GM18870 (cell line): ENCODE measurements at regions not wholly inside any gene's neighbourhood (a gene's known extent, or its start where the extent isn't known, plus 50 kb on each side); places are given as distances from the start of the nearest gene placed in this dataset.

Source experiments
- ATAC-seq: cut with Tn5 transposase; IDR thresholded peaks from one replicate; pipeline ENCODE4 v1.9.1; 2021; ENCODE audit warnings: moderate library complexity; ENCODE audit not compliant: unreplicated experiment

DNA sequence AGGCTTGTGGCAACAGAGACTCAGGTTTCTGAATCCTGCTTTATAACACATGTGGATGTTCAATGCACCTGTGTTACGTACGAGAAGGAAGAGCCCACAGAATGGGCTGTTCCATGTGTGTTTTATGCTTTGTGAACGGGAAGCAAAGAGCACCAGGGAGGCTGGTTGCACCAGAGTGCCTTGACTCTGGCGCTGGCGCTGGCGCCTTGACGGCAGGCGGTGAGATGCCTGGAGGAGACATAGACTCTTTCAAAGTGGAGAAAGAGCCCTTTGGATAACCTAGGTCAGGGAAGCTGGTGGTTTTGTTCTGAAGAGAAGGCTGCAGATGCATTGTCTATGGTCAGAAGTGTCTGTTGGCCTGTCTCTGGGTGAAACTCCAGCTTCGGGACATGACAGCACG is 80.2 kb upstream of the APCDD1 start:
- no peak for ATAC-seq

DNA sequence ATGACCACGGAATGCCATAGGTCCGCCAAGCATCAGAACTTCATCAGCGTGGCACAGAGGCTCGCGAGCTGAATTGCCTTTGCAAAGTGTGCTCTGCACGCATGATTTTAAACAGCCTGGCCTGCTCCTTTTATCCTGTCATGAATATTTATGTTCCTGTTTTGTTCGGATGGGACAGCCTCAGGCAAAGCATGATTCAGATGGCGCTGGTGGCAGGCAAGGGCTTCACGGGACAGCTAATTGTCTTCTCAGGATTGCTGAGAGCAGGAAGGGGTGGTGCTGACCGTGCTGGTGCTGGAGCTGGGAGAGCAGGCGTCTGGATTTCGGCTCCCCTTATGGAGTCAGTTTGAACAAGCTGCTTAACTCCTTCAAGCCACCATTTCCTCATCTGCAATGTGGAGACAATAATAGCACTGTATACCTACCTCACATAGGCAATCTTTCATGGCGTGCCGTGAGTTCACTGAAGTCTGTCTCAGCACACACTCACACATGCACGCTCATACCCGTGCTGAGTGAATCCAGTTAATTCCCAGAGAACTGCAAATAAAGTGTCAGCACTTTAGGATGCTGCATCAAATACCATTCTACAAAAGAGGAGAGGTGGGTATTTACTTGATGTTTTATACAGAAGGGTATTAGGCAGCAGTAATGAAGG is 79.7 kb upstream of the APCDD1 start:
- ATAC-seq, result no peak

DNA sequence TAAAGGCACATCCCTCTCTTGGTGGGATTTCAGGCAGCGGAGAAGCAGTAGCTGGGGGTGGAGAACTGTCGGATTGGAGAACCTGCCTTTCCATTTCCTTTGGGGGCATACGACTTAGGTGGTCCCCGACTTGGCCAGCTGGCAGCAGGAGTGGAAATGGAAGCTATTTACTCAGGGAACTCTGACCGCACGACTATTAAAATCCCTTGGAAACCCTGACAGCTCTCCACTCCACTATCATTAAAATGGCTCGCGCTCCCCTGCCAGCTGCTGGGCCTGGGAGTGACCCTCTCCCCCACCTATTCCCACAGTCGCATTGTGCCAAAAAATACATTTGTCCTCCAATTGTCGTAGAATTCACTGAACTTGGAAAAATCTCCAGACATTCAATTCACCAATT is 77.7 kb upstream of the APCDD1 start:
- ATAC-seq, result no peak

DNA sequence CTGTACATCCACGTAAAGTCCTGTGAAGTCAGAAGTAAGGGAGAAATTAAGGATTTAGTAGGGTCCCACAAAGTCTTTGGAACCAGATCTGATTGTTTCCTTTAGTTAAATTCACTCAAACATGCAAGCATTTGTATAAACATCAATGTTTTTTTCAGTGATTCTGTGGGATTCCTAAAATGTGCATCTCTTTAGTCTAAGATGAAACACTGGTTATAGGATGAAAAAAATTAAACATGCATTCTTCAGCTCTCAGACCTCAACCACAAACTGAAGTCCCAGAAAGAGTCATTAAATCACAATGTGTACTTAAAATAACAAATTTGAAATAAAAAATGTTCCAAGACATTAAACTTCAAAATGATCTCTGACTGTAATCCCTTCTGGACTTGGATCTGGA is 76.5 kb upstream of the APCDD1 start:
- no peak for ATAC-seq

DNA sequence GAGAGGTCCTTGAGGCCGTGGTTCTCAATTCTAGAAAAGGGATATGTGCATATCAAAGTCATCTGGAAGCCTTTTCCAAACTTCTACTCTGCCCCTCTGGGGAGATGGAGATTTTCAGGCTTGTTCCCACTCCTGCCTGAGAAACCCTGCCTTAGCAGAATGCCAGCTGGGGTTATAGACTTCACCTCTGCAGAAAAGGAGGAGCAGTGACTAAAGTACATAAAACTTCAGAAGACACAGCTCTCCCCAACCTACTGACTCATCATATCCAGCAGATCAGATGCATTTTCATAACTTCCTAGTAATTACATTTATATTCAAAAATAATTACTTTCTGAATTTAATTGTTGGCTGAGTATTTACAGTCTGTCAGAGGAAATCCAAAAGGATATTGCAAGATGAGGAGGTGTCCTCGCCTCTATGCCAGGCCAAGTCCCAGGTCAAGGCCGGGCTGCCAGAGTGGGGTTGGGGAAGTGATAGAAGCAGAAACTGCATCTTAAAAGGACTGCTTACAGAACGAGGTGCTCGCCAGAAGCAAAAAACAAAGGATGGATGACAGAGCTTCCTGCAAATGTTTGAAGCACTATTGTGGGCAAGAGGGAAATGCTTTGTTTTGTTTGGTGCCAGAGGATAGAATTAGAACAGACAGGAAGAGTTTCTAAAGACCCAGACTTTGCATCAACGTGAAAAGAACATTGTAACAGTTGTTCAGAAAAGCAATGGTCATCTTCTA is 75.6 kb upstream of the APCDD1 start:
- ATAC-seq, result no peak

DNA sequence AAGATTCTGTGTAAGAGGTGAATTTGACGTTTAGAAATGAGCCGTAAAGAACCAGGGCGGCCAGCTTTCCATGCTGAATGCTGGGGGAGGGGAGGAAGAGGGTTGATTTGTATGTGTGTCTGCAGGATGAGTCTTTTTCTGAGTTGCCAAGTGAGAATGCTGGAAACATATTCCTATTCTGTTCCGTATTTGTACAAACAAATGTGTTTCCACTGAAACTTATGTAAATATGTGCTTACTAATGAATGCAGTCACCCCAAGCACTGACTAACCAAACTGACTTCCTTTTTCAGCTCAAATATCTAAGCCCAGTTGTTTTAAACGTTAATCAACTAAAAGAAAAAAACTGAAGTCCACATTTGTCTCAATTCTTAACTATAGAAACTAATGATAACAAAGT is 74.9 kb upstream of the APCDD1 start:
- no peak for ATAC-seq

DNA sequence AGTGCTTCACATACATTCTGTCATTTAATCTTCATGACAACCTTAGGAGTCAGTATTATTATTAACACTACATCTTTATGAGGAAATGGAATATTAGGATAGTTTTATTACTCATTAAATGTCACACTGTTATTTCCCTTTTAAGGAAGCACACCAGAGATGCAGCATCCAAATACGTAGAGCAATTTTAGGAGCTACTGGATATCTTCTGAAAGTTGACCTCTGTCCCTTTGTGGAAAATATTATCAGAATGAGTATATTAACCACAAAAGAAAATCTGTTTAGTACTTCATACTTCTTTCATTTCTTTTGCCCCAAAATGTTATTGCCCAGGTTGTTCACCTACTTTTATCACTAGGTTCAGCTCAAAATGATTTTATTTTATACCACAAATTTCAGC is 72.9 kb upstream of the APCDD1 start:
- ATAC-seq, result no peak

DNA sequence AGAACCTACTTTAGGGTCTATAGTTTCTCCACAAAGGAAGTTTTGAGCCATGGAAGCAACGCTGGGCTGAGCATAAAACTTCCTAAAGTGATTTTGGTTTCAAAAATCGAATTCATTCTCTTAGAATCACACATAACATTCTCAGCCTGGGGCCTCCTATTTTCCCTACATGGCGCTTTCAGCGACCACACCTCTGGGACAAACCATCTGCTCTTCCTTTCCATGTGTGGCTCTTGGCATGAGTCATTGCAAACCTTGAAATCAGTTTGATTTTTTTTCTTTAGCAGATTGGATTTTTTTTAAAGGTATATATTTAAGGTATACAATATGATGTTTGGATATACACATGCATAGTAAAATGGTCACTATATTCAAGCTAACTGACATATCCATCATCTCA is 72.5 kb upstream of the APCDD1 start:
- ATAC-seq, result no peak

DNA sequence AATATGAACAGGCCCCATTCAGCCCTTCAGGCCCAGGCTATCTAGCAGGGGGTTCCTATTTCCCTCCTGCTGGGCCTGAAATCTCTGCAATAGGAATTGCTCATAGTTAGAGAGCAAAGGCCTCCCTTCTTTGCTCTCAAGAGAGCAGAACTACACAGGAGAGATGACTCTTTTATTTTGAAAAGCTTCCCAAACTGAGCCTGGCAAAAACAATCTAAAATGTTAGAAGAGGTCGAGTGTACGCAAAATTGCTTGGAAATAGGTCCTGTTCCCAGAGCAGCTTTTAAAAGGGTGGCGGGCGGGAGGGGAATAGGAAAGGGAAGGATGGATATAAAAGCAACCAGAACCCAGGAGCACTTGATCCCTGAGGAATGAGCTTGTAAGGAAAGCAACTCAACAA is 68.4 kb upstream of the APCDD1 start:
- ATAC-seq, result no peak

DNA sequence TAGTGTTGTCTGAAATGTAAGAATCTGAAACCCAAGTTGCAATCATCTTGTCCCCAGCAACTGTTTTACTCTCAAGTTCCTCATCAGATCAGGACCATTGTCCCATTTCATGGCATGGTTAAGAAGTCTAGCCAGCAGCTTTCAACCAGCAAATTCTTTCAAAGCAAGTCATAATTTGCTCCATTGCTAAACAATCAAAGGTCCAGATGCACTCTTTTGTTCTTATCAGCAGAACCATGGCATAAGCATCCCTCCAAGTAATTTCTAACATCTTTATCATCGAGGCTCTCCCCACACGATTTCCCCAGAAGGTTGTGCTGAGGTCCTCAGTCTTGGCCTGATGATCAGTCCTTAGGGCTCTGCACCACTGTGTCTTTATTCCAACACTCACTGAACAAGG is 67.5 kb upstream of the APCDD1 start:
- ATAC-seq, result no peak

DNA sequence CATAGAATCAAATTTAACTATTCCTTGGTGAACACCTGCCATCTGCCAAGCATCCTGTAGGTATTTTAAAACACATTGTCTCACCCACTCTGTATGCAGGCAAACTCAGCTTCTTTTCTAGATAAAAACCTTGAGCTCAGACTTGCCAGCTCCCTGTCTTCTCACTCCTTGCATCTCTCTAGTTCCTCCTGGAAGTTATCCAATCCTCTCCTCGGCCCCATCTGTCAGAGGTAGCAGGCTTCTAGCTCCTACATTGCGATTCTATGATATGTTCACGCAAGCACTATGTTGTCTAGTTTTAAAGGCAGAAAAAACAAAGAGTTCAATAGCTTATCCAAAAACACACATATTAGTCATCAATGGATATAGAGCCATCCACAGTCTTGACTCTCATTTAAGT is 67.0 kb upstream of the APCDD1 start:
- ATAC-seq, result no peak

DNA sequence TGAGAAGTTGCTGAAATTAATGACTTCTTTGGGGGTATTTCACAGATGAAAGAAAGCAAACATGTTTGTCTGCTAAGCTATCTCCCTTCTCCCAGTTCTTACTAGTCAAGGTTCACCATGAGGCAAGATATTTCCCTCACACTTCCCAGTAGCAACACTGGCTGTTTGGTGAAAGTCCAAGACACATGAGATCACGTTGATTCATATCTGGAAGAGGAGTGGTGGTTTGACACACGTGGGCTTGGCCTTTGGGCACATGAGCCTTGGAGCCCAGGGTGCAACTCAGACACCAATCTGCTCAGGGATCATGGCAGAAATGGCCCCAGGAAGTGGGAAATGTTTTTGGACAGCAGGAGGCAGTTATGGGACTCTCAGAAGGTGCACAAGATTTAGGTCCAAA is 66.1 kb upstream of the APCDD1 start:
- no peak for ATAC-seq

DNA sequence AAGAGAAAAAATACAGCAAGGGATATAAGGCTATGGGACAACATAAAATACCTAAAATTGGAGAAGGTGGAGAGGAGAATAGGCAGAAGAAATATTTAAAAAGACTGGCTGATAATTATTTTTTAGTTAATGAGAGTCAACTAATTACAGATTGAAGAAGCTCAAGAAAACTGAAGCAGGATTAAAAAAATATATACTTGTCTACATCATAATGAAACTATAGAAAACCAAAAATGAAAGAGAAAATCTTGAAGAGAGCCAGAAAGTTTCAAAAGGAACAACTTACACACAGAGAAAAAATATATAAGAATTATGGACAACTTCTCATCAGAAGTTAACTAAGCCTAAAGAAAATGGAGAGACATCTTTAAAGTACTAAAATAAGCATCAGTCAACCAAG is 62.9 kb upstream of the APCDD1 start:
- ATAC-seq, result peak; percentile 85

DNA sequence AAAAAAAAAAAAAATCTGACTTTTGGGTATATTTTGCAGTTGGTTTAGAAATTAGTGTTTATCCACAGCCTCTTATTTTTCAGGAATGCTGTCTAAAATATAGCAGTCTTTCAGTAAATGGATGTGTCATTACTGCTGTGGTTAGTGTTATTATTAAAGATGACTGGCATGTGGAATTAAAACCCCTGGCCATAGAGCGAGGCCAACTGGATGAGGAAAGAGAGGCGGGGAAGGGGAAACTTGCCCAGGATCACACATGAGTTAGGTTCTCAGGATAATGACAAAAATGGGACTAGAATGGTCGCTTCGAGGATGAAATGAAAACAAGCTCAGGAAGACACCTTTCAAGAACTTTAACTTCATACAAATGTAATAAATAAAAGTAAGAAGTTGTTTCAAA is 57.4 kb upstream of the APCDD1 start:
- no peak for ATAC-seq

DNA sequence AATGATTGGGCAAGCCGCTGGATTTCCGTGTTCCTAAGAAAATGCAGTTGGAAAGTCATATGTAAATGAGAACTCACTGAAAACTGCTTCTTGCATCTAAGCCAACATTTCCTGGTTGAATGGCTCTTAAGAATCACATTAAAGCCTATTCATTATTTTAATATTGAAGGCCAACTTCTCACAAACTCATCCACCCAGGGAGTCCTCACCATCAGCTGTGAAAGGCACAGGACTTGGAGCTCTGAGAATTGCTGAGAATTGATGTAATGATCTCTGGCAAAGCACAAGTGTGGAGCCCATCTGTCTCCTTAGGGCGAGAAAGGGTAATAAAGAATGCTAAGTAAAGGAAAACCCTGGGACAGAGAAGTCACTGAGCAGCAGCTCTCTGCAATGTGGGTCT is 55.9 kb upstream of the APCDD1 start:
- ATAC-seq, result no peak

DNA sequence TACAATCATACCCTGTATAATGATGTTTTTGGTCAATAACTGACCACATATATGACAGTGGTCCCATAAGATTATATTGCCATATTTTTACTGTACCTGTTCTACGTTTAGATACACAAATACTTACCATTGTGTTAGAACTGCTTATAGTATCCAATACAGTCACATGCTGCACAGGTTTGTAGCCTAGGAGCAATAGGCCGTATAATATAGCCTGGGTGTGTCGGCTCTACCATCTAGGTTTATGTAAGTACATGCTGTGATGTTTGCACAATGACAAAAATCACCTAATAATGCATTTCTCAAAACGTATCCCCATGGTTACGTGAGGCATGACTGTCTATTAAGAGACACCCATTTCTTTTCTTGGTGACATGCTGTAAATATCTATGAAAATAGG is 55.0 kb upstream of the APCDD1 start:
- no peak for ATAC-seq

DNA sequence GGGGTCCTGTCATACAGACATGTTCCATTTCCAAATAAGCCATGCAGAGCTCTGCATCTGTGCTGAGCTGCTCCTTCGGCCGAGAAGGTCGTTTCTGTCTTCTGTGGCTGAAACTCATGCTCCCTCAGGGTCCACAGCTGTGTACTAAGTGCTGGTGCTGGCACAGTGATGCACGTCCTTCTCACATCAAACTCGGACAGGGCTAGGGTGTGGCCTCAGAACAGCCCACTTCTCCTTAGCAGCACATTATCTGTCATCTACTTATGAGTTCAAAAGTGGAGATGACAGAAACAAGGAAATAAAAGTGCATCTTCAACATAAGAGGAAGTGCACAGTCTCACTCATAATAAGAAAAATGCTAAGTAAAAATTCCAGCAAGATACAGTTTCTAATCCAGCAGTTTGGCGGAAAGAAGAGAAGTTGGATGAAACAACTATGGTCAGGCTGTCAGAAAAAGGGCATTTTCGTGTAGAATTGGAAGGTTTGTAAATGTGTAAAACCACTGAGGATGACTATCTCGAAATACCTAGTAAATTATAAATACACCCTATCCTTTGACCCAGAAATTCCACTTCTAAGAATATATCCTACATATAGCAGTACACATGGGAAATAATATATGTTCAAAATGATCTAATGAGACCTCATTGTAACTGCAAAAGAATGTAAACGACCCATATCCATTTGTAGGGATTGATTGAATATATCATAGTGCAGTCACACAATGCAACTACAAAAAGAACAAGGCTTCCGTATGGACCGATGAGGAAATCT is 53.7 kb upstream of the APCDD1 start:
- ATAC-seq, result no peak

DNA sequence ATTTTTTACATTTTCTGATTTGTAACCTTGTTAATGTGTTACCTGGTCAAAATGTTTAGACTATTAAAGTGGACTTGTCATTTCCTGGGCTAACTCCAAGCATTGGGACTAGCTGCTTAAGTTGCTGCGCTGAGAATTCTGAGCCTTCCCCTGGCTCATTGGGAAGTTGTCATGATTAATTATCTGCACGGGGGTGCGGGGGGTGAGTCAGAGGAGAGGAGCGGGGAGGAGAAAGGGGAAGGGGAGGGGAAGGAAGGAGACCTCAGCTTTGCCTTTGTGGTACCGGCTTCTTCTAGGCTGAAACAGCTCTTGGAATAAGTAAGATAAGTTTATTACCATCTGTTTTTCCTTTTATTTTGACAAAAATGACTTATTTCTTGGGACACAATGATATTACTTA is 52.9 kb upstream of the APCDD1 start:
- no peak for ATAC-seq

DNA sequence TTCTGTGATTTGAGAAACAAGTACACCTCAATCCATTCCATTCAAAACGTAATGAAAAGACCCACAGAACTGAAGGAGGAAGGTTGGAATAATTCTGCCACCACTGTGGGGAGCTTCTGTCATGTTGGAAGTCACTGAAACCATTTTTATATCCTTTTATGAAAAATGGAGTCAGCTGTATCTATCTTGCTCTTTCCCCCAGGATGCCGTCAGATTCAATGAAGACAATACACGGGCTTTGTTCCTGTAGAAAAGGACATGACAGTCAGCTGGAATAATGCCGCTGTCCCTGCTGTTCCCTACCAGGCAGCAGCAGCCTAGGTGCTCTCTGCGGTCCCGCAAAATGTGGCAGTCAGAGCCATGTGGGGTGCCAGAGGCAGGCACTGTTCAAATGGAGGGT is 52.5 kb upstream of the APCDD1 start:
- ATAC-seq, result no peak

DNA sequence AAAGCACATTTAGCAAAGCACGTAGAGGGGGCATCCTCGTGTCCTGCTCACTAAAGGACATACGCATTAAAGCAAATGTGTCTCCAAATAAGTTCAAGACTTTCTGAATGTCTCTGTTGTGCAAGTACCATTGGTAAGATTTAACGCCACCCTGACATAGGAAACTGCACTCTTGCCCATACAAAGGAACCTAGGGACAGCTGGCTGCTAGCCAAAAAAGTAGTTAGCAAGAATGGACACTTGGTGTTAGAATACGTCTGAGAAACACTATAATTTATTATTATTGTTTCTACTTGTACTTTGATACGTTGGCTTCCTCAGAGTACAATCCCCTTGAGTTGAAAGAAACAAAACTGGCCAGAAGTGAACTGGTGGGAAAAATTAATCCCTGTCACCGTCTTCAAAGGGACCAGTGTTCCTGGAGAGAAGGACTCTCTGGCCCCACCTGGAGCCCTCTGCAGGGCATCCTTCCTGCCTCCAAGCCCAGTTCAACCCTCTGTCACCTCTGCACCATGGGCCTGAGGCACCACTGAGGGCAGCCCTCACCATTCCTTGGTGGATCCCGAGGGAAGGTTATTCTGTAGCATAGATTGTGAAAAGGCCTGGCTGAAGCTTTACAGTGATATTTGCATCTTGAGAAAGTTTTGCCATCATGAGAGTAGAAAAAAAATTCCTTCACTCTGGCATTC is 51.4 kb upstream of the APCDD1 start:
- ATAC-seq, result no peak

DNA sequence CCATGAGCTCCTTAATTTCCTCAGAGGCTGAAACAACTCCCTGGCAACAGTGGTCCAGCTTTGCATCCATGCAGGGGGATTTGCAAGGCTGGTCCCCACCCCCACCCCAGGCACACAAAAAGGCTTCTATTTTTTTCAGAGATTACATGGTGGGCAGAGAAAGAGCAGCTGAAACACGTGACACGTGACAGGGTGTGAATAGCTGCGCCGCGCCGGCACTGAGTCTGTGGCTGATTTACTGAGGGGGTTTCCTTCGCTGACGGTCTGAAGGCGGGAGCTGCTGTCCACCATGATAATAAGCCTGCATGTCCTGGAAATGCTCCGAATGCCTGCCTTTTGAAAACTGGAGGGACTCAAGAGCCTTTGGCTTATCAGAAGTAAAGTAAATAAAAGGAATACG is 50.7 kb upstream of the APCDD1 start:
- ATAC-seq, result no peak

DNA sequence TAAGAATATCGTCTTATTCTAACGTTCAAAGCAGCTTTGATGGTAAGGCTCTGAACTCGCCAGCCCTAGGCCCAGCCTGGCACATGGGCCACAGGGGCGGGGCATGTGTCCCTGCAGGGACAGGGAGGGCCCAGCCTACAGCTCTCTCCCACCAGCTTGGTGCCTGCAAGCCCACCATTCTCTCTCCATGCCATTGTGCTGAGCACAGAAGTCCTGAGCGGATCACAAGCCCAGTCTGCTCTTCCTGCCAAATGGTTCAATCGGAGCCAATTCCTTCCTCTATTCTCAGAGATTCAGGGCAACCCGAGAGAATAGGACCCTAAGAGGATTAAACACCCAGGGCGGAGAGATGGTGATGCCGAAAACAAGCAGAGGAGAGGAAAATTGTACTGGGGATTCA is 50.3 kb upstream of the APCDD1 start:
- no peak for ATAC-seq
